ENCODE measurements at regions not wholly inside any gene's neighbourhood (a gene's known extent, or its start where the extent isn't known, plus 50 kb on each side); places are given as distances from the start of the nearest gene placed in this dataset.

GRCh38 chr2:11975373-11975772, 228.9 kb downstream of the LPIN1 start:
- WGBS, 2 donors, result 94 to 96% methylated on average over 1 of the region's 1 CpG
- TF ChIP-seq POLR2A (IDR thresholded peaks at IDR 0.05), result no peak
- TF ChIP-seq CTCF (IDR thresholded peaks at IDR 0.05), result no peak
- intact Hi-C loops (cut with DNase I; ENCODE audit: low total_unique reads), result no loop called here
- no peak overlapping the region for H3K4me3 ChIP-seq (ENCODE audit: low read depth, poor library complexity, severe bottlenecking)
- no peak for DNase-seq (ENCODE audit: low spot score in 2 of 2)

DNA sequence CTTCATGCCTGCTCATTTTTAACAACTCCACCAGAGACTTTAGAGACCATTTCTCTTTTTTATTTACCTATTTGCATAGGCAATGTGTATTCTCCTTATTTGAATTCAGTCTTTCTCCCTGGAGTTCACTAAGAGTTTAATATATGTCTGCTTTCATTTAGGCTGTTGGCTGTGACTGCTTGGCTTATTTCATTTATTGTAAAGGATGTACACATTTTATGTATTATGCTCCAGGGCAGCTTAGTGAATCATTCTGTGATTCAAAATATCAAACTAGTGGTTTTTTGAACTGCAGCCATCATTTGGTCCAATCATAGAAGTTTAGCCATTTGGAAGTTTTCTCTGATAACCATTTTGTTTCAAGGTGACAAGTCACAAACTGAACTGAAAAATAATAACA, 229.6 kb downstream of the LPIN1 start:
- no peak overlapping the region for H3K4me3 ChIP-seq (ENCODE audit: low read depth, poor library complexity, severe bottlenecking)
- intact Hi-C loops (cut with DNase I; ENCODE audit: low total_unique reads), result no loop called here
- DNase-seq (ENCODE audit: low spot score in 2 of 2), result no peak
- TF ChIP-seq POLR2A (IDR thresholded peaks at IDR 0.05), result no peak
- TF ChIP-seq CTCF (IDR thresholded peaks at IDR 0.05), result no peak

DNA sequence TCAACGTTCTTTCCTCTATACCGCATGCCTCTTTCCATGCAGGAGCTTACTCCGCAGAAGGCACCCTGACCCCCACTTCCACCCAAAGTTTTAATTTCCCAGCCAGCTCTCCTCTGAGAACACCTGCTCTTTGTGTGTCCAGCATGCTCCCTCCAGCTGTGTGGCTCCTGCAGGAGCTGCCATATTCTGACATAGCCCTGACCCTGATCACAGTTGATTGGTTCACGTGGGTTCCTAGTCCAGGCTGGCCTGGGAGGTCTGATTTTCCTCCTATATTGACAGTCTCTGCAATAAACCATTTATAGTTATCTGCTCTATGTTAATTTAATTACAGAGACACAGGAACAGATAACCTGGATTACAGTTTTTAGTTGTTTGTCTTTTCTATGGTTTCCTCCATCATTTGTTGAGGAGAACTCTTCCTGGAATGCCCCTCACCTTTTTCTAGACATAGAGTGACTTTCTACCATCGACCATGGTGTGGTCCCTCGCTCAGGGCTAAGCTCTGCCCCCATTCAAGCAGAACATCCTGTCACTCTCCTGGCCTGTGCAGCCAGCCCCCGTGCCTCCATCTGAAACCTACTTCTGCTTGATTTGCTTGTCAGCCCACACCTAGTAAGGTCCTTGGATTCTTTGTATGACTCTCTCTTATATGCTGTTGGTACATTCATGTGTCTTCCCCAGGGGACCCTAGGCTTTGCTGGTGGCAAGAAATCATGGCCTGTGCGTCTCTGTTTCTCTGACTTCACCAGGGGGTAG, 231.5 kb downstream of the LPIN1 start:
- 93 to 94% methylated on average over 8 of the region's 8 CpGs for WGBS, 2 donors
- TF ChIP-seq POLR2A (IDR thresholded peaks at IDR 0.05), result no peak
- H3K4me3 ChIP-seq (ENCODE audit: low read depth, poor library complexity, severe bottlenecking), result no peak overlapping the region
- no peak for DNase-seq (ENCODE audit: low spot score in 2 of 2)
- intact Hi-C loops (cut with DNase I; ENCODE audit: low total_unique reads), result no loop called here

DNA sequence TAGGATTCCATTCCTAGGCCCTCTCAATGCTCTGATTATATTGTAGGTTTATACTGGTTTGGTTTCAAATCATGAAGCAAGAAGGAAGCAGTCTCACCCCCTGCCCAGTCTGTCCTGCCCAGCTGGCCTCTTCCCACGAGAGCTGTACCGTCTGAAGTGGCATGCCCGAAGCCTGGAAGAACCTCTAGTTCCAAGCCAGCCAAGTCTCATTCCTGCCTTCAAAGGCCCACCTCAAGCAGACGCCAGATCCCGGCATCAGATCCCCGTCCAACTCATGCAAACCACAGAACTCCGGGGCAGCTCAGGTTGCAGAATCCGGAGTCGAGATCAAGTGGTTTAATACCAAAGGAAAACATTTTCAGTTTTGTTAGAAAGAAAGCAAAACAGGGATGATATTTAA, 234.4 kb downstream of the LPIN1 start:
- WGBS, 2 donors, result 83 to 89% methylated on average over 9 of the region's 9 CpGs
- no peak overlapping the region for H3K4me3 ChIP-seq (ENCODE audit: low read depth, poor library complexity, severe bottlenecking)
- no peak for TF ChIP-seq CTCF (IDR thresholded peaks at IDR 0.05)
- no peak for TF ChIP-seq POLR2A (IDR thresholded peaks at IDR 0.05)
- intact Hi-C loops (cut with DNase I; ENCODE audit: low total_unique reads), result no loop called here
- DNase-seq (ENCODE audit: low spot score in 2 of 2), result no peak

DNA sequence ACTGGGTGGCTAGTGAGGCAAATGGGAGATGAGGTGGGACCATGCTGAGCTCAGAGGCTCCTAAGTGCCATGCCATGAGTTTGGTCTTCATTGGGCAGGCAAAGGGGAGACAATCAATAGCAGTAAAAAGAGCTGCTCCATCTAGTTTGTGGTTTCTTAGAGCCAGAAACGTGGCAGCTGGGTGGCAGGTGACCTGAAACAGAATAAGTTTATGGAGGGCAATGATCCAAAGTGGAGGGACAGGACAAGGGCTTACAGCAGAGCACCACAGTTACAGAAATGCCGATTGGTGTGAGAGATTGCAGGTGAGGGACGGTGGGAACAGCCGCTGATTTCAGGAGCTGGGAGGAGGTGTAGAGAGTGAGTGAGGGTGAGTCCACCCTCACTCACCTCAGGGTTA, 237.0 kb downstream of the LPIN1 start:
- WGBS, 2 donors, result 90 to 92% methylated on average over 4 of the region's 4 CpGs
- TF ChIP-seq POLR2A (IDR thresholded peaks at IDR 0.05) (no peak), CTCF (IDR thresholded peaks at IDR 0.05) (no peak)
- H3K4me3 ChIP-seq (ENCODE audit: low read depth, poor library complexity, severe bottlenecking), result no peak overlapping the region
- DNase-seq (ENCODE audit: low spot score in 2 of 2), result no peak
- intact Hi-C loops (cut with DNase I; ENCODE audit: low total_unique reads), result no loop called here

GRCh38 chr2:11983870-11984269, 237.4 kb downstream of the LPIN1 start:
- DNase-seq (ENCODE audit: low spot score in 2 of 2), result no peak
- intact Hi-C loops (cut with DNase I; ENCODE audit: low total_unique reads), result no loop called here
- H3K4me3 ChIP-seq (ENCODE audit: low read depth, poor library complexity, severe bottlenecking), result no peak overlapping the region
- no peak for TF ChIP-seq POLR2A (IDR thresholded peaks at IDR 0.05)
- TF ChIP-seq CTCF (IDR thresholded peaks at IDR 0.05), result no peak
- WGBS, 2 donors, result 78 to 86% methylated on average over 9 of the region's 9 CpGs
